22Rv1 (cell line): ENCODE measurements at regions not wholly inside any gene's neighbourhood (a gene's known extent, or its start where the extent isn't known, plus 50 kb on each side); places are given as distances from the start of the nearest gene placed in this dataset.

Source experiments
- ZFX ChIP-seq: fragments of 450-650 bp; IDR thresholded peaks from 2 replicates; pipeline ENCODE4 v1.6.1; 2017; ENCODE audit warnings: antibody characterized with exemption, borderline replicate concordance
- TF ChIP-seq, protein P1 (sequence below): fragments of 450-650 bp; IDR thresholded peaks from 2 replicates; pipeline ENCODE4 v1.5.1; 2017; ENCODE audit warnings: mild to moderate bottlenecking

DNA sequence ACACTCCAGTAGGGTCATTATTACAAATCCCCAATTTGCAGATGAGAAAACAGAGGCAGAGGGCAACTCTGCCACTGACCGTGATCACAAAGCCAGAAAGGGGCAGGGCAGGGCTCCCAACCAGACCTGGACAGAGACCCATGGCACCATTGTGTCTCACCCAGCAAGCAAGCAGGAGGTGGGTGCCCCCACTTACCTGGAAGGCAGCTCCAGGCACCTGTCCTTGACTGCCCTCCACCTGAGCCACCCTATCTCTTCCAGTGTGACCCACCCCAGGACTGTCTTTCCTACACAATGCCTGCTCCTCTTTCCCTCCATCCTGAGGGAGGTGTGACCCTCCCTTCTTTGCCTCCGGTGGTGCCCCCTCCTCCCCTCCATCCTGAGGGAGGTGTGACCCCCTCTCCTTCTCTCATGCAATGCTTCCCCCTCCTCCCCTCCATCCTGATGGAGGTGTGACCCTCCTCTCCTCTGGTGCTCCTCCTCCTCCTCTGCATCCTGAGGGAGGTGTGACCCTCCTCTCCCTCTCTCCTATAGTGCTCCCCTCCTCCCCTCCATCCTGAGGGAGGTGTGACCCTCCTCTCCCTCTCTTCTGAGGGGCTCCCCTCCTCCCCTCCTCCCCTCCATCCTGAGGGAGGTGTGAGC is 198.0 kb downstream of the MED10 start:
- TF ChIP-seq, protein P1, sequence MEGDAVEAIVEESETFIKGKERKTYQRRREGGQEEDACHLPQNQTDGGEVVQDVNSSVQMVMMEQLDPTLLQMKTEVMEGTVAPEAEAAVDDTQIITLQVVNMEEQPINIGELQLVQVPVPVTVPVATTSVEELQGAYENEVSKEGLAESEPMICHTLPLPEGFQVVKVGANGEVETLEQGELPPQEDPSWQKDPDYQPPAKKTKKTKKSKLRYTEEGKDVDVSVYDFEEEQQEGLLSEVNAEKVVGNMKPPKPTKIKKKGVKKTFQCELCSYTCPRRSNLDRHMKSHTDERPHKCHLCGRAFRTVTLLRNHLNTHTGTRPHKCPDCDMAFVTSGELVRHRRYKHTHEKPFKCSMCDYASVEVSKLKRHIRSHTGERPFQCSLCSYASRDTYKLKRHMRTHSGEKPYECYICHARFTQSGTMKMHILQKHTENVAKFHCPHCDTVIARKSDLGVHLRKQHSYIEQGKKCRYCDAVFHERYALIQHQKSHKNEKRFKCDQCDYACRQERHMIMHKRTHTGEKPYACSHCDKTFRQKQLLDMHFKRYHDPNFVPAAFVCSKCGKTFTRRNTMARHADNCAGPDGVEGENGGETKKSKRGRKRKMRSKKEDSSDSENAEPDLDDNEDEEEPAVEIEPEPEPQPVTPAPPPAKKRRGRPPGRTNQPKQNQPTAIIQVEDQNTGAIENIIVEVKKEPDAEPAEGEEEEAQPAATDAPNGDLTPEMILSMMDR, result no peak
- TF ChIP-seq ZFX, result no peak
